Peyer's patch (tissue), 4 donors: ENCODE measurements at regions not wholly inside any gene's neighbourhood (a gene's known extent, or its start where the extent isn't known, plus 50 kb on each side); places are given as distances from the start of the nearest gene placed in this dataset.
A peak's percentile ranks its signal among the peaks of the same experiment; 100 is the strongest.

Source experiments
- DNase-seq, 3 donors: peaks; one replicate each; pipeline ENCODE4 v3.0.0-alpha.2; 2017 to 2019
- H3K27ac ChIP-seq, 4 donors: fragments of 200-600 bp; sonication (generic); one replicate each; pipeline ENCODE4 v1.5.1; 2016 to 2019
- H3K27me3 ChIP-seq, 2 donors: fragments of 200-600 bp; sonication (generic); one replicate each; pipeline ENCODE4 v1.5.1; 2019
- H3K36me3 ChIP-seq, 3 donors: fragments of 200-600 bp; sonication (generic); one replicate each; pipeline ENCODE4 v1.5.1; 2016 to 2019
- H3K4me1 ChIP-seq, 4 donors: fragments of 200-600 bp; sonication (generic); one replicate each; pipeline ENCODE4 v1.5.1; 2016 to 2019
- H3K4me3 ChIP-seq, 4 donors: fragments of 200-600 bp; sonication (generic); 1 replicate in 3 of 4; 2 replicates in 1 of 4; pipeline ENCODE4 v1.5.1; 2016 to 2019; ENCODE audit warnings: mild to moderate bottlenecking in 1 of 4
- H3K9me3 ChIP-seq, 4 donors: fragments of 200-600 bp; sonication (generic); one replicate each; pipeline ENCODE4 v1.5.1; 2016 to 2019; ENCODE audit warnings: mild to moderate bottlenecking in 1 of 4
- POLR2A ChIP-seq, 2 donors: fragments of 450-650 bp; IDR thresholded peaks; one replicate each; pipeline ENCODE4 v1.5.1; 2017; ENCODE audit warnings: antibody characterized with exemption in 2 of 2, mild to moderate bottlenecking in 2 of 2, moderate library complexity in 2 of 2
- TF ChIP-seq, protein P1 (sequence below), 6 experiments: fragments of 450-650 bp in 4 of 6; fragments of 200-600 bp in 2 of 6; sonication (generic) in 1 of 6; IDR thresholded peaks; one replicate each; pipeline ENCODE4 v1.5.1; 2017 to 2019; ENCODE audit warnings: antibody characterized with exemption in 6 of 6, mild to moderate bottlenecking in 3 of 6, moderate library complexity in 1 of 6

- no peaks in the 10 kb centered on the region for H3K27me3 ChIP-seq
- no peaks in the 10 kb centered on the region for H3K9me3 ChIP-seq
- no peak overlapping the region for H3K4me3 ChIP-seq
- DNase-seq = no peak
- TF ChIP-seq POLR2A (IDR thresholded peaks at IDR 0.05) = no peak
- TF ChIP-seq, protein P1, sequence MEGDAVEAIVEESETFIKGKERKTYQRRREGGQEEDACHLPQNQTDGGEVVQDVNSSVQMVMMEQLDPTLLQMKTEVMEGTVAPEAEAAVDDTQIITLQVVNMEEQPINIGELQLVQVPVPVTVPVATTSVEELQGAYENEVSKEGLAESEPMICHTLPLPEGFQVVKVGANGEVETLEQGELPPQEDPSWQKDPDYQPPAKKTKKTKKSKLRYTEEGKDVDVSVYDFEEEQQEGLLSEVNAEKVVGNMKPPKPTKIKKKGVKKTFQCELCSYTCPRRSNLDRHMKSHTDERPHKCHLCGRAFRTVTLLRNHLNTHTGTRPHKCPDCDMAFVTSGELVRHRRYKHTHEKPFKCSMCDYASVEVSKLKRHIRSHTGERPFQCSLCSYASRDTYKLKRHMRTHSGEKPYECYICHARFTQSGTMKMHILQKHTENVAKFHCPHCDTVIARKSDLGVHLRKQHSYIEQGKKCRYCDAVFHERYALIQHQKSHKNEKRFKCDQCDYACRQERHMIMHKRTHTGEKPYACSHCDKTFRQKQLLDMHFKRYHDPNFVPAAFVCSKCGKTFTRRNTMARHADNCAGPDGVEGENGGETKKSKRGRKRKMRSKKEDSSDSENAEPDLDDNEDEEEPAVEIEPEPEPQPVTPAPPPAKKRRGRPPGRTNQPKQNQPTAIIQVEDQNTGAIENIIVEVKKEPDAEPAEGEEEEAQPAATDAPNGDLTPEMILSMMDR (IDR thresholded peaks at IDR 0.05) = no peak
- no peaks in the 10 kb centered on the region for H3K36me3 ChIP-seq
- no peaks in the 10 kb centered on the region for H3K4me1 ChIP-seq
- H3K27ac ChIP-seq = no peak overlapping the region
These were observed 160.6 kb downstream of the URI1 start for GRCh38 chr19:30102666-30103065.

- Histone ChIP-seq H3K27me3 (no peaks in the 10 kb centered on the region), H3K36me3 (no peaks in the 10 kb centered on the region), H3K9me3 (no peaks in the 10 kb centered on the region), H3K27ac (no peak overlapping the region), H3K4me1 (no peaks in the 10 kb centered on the region), H3K4me3 (no peak overlapping the region)
- DNase-seq = peak in 1 of 3 donors; percentile 21
- TF ChIP-seq, protein P1 (IDR thresholded peaks at IDR 0.05) = no peak
- TF ChIP-seq POLR2A (IDR thresholded peaks at IDR 0.05) = no peak
These were observed 161.9 kb downstream of the URI1 start for GRCh38 chr19:30103981-30104380.

GRCh38 chr19:30105316-30105715 is 163.3 kb downstream of the URI1 start:
- Histone ChIP-seq H3K9me3 (no peaks in the 10 kb centered on the region), H3K4me1 (no peaks in the 10 kb centered on the region), H3K36me3 (no peaks in the 10 kb centered on the region), H3K27ac (no peak overlapping the region), H3K4me3 (no peak overlapping the region), H3K27me3 (no peaks in the 10 kb centered on the region)
- no peak for DNase-seq
- TF ChIP-seq POLR2A (IDR thresholded peaks at IDR 0.05) = no peak
- TF ChIP-seq, protein P1 (IDR thresholded peaks at IDR 0.05) = no peak

DNA sequence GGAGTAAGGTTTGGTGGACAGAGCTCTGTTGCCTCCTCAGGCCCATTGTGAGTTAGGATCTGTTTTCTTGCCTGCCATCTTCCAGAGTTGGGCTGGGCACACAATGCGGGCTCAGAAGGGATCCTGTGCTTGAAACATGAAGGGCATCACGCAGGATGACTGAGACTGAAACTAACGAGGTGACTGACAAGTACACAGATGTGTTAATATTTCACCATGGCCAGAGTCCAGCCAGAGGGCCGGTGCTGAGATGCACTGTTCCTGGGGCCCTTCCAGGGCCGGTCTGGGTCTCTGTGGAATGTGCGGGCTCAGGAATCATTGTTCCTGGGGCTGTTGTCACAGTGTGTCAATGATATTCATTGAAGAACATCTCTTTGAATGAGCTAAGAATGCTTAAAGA is 163.7 kb downstream of the URI1 start:
- DNase-seq = no peak
- H3K27ac ChIP-seq = no peak overlapping the region
- TF ChIP-seq POLR2A (IDR thresholded peaks at IDR 0.05) = no peak
- TF ChIP-seq, protein P1 (IDR thresholded peaks at IDR 0.05) = no peak
- H3K9me3 ChIP-seq = no peaks in the 10 kb centered on the region
- no peak overlapping the region for H3K4me3 ChIP-seq
- H3K4me1 ChIP-seq = no peaks in the 10 kb centered on the region
- H3K36me3 ChIP-seq = no peaks in the 10 kb centered on the region
- H3K27me3 ChIP-seq = no peaks in the 10 kb centered on the region

- DNase-seq = no peak
- TF ChIP-seq, protein P1 (IDR thresholded peaks at IDR 0.05) = no peak
- TF ChIP-seq POLR2A (IDR thresholded peaks at IDR 0.05) = no peak
- no peak overlapping the region for H3K27ac ChIP-seq
- H3K9me3 ChIP-seq = no peaks in the 10 kb centered on the region
- H3K36me3 ChIP-seq = no peaks in the 10 kb centered on the region
- no peak overlapping the region for H3K4me3 ChIP-seq
- no peaks in the 10 kb centered on the region for H3K4me1 ChIP-seq
- H3K27me3 ChIP-seq = no peaks in the 10 kb centered on the region
These were observed 164.5 kb downstream of the URI1 start for GRCh38 chr19:30106417-30107095.

DNA sequence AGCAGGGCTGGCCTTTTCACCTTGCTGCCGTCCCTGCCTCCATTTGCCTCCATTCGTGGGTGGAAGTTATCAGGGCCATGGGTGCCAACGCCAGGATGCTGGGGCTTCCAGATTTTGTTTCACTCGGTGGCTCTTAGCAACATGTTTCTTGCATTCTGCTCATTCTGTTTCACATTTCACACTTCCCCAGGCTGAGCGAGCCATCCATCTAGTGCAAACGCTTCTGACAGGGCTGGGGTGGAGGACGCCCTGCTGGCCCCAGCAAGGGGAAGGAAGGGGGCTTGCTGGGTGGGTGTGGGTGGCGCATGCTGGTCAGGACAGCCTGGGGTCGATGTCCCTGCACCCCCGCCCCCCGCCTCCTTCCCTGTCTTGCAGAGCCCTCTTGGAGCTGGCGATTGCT is 165.2 kb downstream of the URI1 start:
- no peak for TF ChIP-seq POLR2A (IDR thresholded peaks at IDR 0.05)
- TF ChIP-seq, protein P1 (IDR thresholded peaks at IDR 0.05) = no peak
- H3K27me3 ChIP-seq = no peaks in the 10 kb centered on the region

More for the DNA sequence above, 165.2 kb downstream of the URI1 start:
- no peaks in the 10 kb centered on the region for H3K4me1 ChIP-seq
- DNase-seq = no peak
- no peak overlapping the region for H3K4me3 ChIP-seq
- no peaks in the 10 kb centered on the region for H3K36me3 ChIP-seq
- no peaks in the 10 kb centered on the region for H3K9me3 ChIP-seq
- no peak overlapping the region for H3K27ac ChIP-seq
